TTC549 (cell line): ENCODE measurements at regions not wholly inside any gene's neighbourhood (a gene's known extent, or its start where the extent isn't known, plus 50 kb on each side); places are given as distances from the start of the nearest gene placed in this dataset.

ENCODE experiments used
- FAIRE-seq: peaks from 2 replicates; lab custom pipeline; 2012; peaks lifted over from hg19 to GRCh38; lab: Jason Lieb, UNC

DNA sequence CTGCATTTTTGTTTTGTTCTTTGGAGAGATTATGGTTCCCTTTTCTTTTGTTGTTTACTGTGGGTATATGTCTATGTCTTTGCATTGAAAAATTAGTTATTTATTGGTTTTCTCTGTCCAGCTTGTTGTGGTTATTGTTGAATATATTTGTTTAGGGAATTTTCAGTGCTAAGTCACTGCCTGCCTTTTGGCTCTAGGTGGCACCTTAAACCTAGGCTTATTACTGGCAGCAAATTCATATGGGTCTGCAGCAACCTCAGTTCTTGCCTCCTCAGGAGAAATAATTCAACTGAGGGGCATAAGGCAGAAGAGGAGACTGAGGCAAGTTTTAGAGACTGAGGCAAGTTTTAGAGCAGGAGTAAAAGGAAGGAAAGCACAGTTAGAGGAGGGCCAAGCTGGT, 1157.3 kb upstream of the AGA start:
- FAIRE-seq = no peak

DNA sequence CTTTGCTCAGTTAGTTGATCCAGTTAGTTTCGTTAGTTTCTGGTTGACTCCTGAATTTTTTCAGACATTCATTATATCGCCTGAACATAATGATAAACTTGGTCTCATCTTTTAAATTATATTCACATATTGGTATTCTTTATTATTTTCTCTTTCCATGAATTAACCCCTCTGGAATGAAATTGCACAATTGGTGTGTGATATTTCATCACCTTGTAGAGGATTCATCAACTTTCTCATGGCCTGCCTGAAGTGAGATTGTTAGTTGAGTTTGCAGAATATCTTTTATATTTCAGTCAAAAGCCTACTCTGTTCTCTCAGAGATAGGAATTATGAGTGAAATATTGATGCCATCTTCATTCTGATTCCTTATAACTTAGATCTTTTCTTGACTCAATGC, 1160.6 kb upstream of the AGA start:
- FAIRE-seq = no peak

DNA sequence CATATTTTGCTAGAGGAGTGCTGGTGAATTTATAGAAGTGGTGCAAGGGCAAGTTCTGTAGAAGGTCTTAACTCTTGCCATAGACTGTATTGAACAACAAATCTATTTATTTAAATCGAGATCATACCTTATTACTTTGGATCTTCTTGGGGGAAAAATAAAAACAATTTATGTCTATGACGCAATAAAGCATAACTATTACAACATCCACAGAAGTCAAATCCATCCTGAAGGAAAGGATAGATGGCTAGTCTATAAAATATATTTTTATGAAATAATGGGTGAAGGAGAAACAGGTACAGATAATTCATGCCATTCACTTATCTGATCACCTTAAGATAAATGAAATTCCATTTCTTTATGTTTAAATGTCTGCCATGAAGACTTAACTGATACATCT, 1168.8 kb upstream of the AGA start:
- FAIRE-seq = no peak

DNA sequence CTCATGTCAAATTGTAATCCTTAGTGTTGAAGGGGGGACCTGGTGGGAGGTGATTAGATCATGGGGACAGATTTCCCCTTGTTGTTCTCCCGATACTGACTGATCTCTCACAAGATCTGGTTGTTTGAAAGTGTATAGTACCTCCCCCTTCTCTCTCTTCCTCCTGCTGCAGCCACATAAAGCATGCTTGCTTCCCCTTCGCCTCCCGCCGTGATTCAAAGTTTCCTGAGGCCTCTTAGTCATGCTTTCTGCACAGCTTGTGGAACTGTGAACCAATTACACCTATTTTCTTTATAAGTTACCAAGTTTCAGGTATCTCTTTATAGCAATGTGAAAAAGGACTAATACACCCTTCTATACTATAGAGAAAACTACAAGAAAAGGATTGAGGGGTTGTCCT, 1170.5 kb upstream of the AGA start:
- no peak for FAIRE-seq

DNA sequence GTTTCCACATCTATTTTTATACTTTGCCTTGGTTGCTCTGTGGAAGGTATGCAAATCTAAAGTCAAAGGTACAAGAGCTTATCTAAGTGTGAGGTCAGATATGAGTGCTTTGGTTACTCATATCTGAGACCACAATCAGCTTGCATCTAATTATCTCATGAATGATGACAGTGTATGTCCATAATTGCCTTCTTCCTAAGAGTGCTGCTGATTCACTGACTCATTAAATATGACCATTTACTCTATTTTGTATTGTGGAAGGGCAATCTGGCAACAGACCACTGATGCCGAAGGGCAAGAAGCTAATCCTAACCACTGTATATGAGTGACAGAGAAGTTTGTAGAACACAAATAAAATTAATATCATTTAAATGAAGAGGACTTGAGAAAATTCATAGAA, 1190.2 kb upstream of the AGA start:
- no peak for FAIRE-seq

GRCh38 chr4:178633263-178633662, 1191.0 kb upstream of the AGA start:
- FAIRE-seq = no peak

GRCh38 chr4:178664621-178665020, 1222.4 kb upstream of the AGA start:
- FAIRE-seq = no peak

DNA sequence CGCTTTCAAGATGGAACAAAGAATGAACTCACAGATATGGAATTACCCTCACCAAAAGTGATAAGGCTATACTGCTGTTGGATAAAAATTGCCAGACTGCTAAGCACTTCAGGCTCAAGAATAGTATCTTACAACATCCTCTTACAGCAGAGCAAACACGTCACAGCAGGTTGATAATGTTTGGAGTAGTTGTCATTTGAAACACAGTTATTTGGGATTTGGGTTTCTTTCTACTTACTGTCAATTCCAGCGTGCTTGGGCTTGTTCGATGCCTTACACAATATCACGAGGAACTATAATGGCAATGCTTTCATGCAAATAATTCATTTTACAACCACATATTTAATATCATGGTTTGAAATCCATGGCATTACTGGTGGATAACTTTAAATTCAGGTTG, 1223.7 kb upstream of the AGA start:
- no peak for FAIRE-seq

- no peak for FAIRE-seq
Measured at GRCh38 chr4:178671766-178672165, 1229.5 kb upstream of the AGA start.

DNA sequence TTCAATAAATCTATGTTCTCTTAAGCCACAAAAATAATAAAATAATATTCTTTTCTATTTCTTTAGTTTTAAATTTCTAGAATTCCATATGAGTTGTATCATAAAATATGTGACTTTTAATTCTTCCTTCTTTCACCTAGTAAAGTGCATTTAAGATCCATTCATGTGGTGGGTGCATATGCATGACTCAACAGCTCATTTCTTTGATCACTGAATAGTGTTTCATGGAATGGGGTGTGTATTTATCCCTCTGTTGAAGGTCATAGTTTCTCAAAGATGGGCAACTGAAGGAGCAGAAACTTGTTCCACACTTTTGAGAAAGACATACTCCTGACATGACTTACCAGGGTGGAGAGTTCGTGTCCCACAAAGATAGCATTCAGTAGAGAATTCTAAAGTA, 1230.3 kb upstream of the AGA start:
- FAIRE-seq = no peak

DNA sequence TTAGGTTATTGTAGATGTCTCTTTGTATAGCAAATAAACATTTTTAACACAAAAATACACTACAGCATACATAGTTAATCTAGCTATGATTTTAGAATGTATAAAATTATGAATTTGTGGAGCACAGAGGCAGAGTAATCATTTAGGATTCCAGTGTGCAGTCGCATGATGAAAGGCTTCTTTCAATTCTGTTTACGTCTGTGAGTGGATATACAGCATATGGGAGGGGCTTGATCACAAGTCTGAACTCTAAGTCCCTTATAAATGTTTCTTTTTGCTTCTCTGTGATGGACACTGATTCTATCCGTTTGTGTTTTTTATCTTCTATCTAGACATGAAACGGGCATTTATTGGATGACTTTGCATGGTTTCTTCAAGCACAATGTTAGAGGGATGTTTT, 1239.6 kb upstream of the AGA start:
- no peak for FAIRE-seq

DNA sequence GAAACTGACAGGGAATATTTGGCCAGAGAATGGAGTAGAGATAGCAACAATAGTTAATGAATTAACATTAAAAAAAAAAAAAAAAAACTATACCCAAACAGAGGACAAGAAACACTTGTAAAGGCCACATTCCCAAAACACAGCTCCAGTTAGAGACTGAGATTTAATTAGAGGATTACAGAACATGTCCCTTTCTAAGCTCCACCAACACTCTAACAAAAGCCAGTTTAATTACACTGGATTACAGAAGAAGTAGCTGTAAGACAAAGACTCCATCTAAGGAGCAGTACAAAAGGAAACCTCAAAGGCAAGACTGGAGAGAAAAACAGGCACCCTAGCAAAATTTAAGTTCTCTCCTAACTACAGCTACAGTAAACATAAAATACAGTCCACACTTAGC, 1247.7 kb upstream of the AGA start:
- no peak for FAIRE-seq

- FAIRE-seq = no peak
Measured at GRCh38 chr4:178693816-178694215, 1251.6 kb upstream of the AGA start.

DNA sequence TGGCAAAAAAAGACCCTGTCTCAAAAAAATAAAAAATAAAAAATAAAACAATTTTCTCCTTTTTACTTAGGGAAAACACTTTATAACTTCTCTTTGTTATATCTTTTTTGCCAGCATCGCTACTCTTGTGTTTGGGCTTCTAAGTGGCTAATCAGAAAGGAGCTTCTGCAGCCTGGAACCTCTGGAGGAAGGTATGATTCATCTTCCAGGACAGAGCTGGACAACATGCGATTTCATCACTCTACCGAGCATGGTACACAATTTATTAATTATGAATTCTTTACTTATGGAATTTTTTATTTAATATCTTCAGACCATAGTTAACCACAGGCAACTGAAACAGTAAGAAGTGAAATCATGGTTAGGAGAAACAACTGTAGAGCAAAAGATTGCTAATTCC, 1254.3 kb upstream of the AGA start:
- no peak for FAIRE-seq

- FAIRE-seq = no peak
Measured at GRCh38 chr4:178712486-178712885, 1270.2 kb upstream of the AGA start.

- FAIRE-seq = no peak
Measured at GRCh38 chr4:178738026-178738425, 1295.8 kb upstream of the AGA start.

DNA sequence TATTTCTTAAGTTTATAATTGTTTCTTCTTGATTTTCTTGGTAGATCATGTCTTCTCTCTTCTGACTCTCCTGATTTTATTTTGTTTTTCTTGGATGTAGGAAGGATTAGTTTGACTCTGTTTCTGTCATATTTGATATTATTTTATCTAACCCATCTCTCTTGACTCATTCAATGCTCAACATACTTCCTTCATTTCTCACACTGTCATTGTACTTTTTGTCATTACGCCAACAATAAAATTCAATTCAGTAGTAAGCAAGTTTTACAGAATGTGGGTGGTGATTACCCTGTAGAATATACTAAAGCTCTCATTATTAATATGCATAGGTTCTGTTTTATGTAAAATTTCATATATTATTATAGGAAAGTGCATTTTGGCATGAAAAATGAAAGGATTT, 1303.0 kb upstream of the AGA start:
- FAIRE-seq = no peak

DNA sequence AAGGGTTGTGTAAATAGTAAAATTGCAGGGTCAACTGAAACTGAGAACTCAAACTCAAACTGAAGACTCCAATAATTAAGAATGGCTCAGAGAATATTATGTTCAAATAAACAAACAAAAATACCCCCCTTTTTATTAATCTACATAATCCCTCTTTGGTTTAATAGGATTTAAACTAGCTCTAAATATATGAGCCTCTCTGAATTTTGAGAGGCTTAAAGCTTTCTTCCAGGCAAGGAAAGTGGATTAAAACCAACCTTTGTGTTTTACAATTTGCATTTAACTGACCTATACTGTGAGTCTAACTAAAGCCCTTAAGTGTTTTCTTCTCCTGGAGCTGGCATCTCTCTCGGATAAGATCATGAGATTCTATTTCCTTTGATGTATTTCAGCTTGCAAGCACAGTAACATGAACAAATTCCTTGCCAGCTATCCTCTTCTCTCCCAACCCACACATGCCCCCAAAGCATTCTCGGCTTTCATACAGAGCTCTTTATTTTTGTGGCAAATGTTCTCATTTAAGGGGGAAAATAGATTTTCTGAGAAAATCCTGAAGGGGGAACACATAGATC, 1310.8 kb upstream of the AGA start:
- FAIRE-seq = no peak

GRCh38 chr4:178778496-178778895, 1336.3 kb upstream of the AGA start:
- no peak for FAIRE-seq

DNA sequence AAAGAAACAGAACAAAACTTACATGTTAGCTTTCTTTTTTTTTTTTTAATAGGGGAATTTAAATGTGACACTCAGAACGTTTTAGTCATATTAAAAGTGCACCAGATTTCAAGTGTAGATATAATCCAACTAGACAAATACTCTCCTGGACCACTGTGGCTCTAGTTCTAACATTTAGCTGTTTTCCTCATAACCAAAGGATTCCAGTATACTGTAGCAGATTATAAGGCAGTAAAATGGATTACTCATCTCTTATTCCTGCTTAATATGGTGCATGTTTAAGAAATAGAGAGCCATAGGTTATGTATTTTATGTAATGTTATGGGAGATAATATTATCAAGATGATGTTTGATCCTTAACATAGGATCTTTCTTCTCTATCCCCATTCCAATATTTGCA, 1339.5 kb upstream of the AGA start:
- no peak for FAIRE-seq

- no peak for FAIRE-seq
Measured at GRCh38 chr4:178784491-178784890, 1342.3 kb upstream of the AGA start.

GRCh38 chr4:178789279-178789678, 1347.0 kb upstream of the AGA start:
- no peak for FAIRE-seq

DNA sequence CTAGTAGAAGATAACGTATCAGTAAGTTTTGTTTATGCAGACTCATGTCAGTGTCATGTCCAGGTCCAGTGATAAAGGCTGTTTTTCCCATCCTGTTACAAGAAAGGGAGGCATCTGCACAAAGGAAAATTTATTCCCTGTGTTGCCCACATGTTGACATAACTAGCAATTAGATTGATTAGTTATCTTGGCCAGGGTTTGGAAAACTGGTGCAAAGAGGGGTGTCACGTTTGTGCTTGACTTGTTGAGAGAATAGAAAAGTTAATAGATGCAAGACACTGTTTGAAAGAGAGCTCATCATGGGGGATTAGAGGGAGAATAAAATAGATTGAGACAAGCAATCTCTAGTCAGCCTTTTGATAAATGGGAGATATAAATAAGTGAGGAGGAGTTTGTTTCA, 1357.0 kb upstream of the AGA start:
- no peak for FAIRE-seq

GRCh38 chr4:178808106-178808505, 1365.9 kb upstream of the AGA start:
- no peak for FAIRE-seq

DNA sequence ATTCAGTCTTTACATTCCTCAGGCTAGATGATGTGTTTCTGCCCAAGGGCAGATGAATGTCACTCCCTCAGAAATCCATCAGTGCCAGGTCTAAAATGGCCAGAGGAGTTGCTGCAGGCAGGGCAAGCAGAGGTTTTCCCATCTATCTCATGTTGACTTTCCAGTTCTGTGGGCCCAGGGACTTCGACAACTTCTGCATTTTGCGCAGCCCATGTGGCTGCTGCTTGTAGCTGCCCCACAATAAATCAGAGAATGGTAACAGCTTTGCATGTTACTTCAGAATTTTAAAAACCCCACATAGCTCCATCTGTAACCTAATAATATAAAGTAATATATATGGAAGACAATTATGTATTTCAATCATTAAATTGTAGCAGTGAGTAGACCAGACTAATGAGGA, 1367.7 kb upstream of the AGA start:
- FAIRE-seq = no peak
